ENCODE measurements at regions not wholly inside any gene's neighbourhood (a gene's known extent, or its start where the extent isn't known, plus 50 kb on each side); places are given as distances from the start of the nearest gene placed in this dataset.
"Not testable (repeated sequence)": the region's sequence is repeated elsewhere in the genome, so short reads cannot be mapped to it uniquely, and the experiment has no call there.

DNA sequence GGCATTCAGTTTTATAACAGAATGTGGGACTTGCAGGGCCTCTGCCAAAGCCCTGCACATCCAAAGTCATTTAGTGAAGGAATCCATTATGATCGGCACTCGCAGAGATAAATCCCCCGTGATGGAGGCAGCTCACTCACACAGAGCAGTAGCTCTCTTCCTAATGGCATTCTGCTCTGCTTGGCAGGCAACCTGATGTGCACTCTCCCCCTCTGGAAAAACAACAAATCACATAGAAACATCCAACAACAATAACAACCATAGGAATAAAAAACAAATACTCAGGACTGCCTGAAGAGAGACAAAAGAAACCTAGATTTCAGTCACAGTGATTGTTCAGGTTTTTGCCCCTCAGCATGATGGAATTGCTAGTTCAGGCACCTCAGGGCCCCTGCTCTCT is 59.7 kb downstream of the NAA11 start:
- DNase-seq (ENCODE audit: low spot score): no peak

DNA sequence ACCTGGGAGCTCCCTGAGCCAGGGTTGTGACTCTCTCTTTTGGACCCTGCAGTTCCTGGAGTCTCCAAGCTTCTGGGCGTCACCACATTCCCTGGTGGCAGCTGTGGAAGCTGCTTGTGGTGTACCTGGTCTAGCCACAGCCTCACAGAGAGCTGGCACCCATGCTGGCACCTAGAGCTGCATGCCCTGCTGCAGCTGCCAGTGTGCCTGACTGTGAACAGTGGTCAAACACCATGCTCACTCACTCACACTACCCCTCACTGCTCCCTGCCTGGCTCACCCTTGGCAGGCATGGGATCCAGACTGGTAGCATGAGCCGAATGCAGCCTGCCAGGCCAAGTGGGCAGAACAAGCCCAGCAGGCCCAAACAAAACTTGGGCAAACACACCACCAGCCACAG is 66.6 kb downstream of the NAA11 start:
- no peak for DNase-seq (ENCODE audit: low spot score)

DNA sequence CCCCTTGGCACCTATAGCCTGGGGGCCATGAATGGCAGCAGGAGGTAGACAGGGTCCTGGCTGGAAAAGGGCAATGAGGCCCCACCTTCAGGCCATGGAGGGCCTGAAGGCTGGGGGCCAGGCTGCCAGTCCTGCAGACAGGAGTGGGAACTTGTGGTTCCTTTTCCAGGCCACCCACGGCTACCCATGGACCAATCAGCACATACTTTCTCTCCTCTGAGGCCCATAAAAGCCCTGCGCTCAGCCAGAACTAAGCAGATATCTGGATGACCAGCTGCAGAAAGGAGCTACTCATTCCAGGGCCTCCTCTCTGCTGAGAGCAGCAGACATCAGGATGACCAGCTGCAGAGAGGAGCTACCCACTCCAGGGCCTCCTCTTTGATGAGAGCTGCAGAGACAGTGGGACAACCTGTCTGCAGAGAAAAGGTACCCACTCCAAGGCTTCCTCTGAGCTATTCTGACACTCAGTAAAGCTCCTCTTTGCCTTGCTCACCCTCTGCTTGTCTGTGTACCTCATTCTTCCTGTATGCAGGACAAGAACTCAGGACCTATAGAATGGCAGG is 67.2 kb downstream of the NAA11 start:
- DNase-seq (ENCODE audit: low spot score): no peak

DNA sequence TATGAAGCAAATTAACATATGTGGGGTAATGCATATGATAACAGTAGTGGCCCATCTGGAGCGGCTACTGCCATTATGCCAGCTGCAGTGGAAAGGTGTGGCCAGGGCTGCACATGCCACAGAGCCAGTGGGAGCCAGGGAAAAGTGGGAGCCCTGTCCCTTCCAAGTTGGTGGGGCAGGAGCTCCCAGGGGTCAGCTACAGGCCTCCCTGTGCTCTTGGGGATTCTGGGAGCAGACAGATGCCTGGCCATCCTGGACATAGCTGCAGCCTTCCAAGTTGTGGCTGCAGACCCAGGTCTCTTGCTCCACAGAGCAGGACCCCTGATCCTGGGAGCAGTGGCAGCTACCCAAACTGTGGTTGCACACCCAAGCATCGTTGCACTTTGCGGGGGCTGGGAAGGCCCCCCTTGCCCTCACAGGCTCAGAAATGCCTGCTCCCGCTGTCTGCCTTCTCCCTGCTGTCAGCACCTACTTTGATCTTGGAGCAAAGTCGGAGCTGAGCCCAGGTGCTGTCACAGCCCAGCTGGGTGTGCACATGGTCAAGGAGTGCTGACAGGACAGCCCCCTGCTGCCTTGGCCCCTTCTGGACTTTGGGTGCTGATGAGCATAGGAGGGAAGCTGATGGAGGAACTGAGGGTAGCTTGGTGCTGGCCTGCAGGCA is 67.8 kb downstream of the NAA11 start:
- DNase-seq (ENCODE audit: low spot score): no peak

DNA sequence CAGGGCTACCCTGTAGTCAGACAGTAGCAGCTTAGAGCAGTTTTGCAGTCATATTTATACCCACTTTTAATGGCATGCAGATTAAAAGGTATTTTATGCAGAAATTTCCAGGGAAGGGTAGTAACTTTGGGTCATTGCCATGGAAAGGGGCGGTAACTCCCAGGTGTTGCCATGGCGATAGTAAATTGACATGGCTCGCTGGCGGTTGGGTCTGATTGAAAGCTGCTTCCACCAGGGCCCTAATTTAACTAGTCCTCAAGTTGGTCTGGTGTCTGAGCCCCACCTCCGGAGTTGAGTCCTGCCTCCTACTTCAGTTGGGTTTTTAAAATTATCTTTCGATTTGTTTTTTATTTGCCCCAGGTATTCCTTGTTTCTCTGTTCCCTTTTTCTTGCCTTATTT is 70.1 kb downstream of the NAA11 start:
- no peak for DNase-seq (ENCODE audit: low spot score)

DNA sequence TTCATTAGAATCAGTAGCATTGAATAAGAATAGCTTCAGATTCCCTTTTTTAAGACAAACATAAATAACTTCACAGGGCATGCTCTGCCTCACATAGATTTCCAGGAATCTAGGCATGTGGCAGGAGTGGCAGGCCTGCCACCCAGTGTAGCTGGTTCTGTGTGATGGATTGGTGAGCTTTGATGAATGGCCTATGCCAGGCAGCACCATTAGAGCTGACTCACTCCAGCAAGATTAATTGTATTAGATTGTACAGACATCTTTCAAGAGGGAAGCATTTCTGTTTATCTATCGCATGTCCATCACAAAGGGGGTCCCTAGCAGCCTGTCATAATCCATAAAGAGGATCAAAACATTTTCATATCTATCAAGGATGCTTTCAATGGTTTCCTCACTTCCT is 71.9 kb downstream of the NAA11 start:
- DNase-seq (ENCODE audit: low spot score): no peak

DNA sequence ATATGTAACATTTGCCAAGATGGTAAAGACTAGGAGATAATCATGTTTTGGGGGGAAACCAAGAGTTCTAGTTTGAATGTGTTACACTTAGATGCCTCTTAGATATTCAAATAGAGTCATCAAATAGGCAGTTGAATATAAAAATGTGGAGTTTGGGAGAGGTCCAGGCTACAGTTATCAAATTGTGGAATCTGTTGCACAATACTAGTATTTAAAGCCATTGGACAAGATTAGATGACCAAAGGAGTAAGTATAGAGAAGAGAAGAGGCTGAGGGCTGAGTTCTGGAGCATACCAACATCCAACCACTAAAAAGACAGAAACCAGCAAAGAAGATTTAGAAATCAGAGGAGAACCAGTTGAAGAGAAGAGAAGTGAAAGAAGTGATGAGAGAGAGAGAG is 72.7 kb downstream of the NAA11 start:
- DNase-seq (ENCODE audit: low spot score): no peak

DNA sequence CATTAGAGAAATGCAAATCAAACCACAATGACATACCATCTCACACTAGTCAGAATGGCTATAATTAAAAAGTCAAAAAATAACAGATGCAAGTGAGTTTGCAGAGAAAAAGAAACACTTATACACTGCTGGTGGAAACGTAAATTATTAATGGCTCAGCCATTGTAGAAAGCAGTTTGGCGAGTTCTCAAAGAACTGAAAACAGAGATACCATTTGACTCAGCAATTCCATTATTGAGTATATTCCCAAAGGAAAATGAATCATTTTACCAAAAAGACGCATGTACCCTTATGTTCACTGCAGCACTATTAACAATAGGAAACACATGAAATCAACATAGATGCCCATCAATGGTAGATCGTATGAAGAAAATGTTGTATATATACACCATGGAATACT is 75.0 kb downstream of the NAA11 start:
- DNase-seq (ENCODE audit: low spot score): no peak

DNA sequence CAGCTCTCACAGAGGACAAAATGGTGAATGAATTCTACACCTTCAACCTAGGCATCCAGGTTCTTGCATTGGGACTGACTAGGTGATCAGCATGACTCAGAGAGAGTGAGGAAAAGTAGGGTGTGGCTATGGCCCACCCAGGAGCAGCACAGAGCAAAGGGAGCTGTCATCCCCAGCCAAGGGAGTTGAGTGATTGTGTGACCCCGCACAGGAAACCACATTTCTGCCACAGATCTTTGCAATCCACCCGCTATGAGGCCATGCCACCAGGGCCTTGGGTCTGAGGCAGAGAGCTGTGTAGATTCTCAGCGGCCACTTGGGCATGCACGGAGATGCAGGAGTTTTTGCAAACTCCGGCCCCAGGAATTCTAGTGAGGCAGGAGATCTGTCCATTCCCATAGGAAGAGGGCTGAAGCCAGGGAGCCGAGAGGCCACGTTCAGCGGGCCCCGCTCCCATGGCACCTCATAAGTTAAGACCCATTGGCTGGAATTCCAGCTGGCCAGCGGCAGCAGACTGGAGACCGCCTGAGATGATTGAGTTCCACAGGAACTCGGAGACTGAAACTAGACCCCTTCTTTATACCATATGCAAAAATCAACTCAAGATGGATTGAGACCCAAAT is 75.9 kb downstream of the NAA11 start:
- no peak for DNase-seq (ENCODE audit: low spot score)

DNA sequence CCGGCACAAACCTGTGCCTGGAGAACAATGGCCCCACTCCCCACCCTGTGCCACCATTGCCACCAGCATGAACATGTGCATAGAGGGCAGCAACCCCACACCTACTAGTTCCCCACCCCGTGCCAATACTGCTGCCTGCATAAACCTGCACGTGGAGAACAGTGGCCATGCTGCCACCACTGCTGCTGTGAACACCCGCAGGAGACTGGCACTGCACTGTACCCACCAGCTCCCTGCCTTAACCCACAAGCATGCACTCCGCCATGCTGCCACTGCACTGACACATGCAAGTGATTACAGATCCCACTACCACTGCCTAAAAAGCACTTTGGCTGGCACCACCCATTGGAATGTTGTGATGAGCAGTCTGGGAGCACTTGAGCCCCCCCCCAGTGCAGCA is 77.3 kb downstream of the NAA11 start:
- no peak for DNase-seq (ENCODE audit: low spot score)

DNA sequence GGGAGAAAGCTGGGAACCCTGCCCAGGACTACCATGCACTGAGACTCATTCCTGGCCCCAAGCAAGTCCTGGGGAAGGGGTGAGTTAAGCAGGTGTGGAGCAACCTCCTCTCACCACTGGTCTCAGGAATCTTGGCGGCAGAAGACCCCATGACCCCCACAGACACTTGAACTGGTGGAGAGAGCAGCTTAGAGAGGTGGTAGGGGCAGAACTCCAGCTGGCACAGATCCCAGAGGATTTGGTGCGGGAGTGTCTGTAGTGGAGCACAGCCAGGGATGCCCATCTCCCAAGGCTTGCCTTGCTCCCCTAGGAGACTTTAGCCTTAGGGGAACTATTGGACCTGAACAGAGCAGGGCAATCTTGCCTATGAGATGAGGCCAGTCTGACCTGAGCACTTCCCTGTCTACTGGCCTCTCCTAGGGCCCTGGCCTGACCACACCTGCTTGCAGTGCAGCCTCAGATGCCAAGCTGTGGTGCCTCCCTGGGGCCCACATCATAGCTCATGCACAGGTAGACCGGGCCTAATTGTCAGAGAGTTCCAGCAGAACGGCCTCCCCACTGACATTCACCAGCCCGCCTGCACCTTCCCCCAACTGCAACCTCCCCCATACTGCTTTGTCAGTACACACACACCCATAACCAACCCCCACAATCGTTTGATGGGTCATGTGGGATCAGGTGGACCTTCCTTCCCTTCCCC is 78.0 kb downstream of the NAA11 start:
- no peak for DNase-seq (ENCODE audit: low spot score)

DNA sequence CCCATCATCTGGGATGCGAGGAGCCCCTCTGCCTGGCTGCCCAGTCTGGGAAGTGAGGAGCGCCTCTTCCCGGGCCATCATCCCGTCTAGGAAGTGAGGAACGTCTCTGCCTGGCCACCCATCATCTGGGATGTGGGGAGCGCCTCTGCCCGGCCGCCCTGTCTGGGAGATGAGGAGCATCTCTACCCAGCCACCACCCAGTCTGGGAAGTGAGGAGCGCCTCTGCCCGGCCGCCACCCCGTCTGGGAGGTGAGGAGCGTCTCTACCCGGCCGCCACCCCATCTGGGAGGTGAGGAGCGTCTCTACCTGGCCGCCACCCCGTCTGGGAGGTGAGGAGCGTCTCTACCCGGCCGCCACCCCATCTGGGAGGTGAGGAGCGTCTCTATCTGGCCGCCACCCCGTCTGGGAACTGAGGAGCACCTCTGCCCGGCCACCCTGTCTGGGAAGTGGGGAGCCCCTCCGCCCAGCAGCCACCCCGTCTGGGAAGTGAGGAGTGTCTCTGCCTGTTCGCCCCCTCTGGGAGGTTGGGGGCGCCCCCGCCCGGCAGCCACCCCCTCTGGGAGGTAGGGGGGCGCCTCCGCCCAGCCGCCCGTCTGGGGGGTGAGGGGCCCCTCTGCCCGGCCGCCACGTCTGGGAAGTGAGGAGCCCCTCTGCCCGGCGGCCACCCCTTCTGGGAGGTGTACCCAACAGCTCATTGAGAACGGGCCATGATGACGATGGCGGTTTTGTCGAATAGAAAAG is 80.5 kb downstream of the NAA11 start:
- DNase-seq (ENCODE audit: low spot score): not testable (repeated sequence)

DNA sequence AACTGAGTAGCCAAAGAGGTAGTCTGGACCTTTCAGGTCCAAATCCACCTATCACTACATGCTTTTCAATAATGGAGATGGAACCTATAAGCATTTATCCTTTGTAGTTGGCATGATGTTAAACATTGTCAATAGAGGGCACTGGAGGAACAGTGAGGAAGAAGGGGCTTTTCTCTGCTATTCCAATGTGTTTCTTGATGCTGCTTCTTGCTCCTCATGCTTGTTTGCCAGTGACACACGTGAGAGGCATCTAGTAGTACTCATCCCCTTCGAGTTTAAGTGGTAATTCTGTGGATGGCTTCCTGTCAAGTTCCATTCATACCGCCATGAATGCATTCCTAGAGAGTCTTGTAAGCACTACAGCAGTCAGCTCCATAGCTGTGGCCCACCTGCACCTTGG is 84.0 kb downstream of the NAA11 start:
- DNase-seq (ENCODE audit: low spot score): peak; percentile 62

DNA sequence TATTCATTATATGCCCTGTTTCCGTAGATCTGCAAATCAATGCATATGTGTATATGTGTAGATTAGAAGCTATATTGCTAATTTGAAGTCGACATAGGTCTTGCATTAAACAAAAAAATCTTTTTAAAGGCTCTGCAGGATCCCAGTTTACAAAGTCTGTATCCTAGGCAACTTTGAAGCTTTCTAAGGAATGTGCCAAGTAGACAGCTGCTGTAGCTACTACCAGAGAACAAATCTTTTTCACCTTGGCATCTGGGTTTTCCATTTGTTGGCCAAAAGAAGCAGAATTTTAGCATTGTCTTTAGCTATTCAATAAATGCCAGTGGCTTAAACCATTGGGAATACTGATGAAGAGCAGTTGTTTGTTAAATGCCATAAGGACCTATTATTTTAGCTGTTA is 88.0 kb downstream of the NAA11 start:
- no peak for DNase-seq (ENCODE audit: low spot score)

DNA sequence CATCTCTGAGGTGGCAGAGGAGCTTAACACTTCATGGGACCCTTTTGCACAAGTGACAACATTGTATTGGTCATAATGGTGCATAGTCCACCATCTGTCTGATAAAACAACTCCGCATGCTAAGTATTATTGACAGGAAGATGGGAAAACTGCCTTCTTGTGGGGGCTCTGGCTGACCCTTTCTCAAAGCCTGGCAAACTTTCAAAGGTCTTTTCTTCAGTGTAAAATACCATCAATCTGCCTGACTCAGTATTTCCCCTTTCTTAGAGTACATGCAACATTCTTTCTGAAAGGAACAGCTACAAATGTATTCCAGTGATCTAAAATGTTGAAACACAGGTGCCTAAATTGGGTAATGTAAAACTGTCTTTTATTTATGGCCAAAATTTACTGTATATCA is 89.1 kb downstream of the NAA11 start:
- no peak for DNase-seq (ENCODE audit: low spot score)

DNA sequence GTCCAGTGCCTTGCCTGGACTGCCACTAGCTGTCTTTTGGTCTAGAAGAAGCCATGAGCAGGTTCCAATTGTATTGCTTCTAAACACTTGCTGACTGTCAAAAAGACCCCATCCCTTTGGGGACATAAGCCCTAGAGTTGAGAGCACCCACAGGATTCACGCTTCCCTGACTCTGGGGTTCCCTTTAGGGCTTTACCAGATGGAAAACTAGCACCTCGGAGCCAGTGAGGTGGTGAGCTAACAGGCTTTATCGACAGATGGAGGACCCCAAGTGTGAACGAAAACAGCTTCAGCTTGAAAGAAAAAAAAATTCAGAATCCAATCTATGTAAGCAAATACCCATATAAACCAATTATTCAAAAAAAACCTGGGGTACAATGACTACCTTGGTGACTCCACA is 90.8 kb downstream of the NAA11 start:
- DNase-seq (ENCODE audit: low spot score): no peak

DNA sequence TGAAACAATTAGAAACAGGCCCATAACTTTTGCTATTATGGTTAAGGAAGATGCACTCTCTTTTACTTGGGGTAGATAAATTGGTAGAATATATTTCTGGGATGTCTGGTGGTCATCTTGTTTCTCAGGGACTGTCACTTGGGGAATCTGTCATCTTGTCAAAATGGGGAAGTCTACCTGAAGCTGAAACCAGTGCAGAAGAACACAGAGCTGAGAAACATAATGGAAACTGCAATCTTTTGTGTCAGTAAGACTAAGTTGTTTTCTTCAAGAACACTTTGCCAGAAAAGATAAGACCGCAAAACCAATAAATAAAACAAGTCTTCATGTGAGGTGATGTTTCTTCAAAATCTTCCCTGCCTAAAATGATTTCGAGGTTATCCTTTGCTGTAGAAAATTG is 92.0 kb downstream of the NAA11 start:
- DNase-seq (ENCODE audit: low spot score): no peak

DNA sequence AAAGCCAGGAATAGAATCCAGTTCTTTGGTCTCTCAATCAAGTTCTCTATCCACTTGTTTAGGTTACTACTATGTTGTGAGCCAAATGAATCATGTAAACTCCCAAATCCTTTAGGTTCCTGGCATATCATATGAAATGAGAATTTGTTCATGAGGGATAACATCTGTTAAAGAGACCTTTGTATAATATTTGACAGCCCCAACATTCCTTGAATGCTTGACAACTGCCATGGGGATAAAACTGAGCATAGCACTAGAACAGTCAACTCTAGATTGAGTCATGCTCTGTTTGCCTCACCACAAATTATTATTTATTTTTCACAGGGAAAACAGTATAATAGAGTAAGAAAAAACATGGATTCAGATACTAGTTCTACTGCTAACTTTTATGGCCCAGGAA is 93.3 kb downstream of the NAA11 start:
- no peak for DNase-seq (ENCODE audit: low spot score)

DNA sequence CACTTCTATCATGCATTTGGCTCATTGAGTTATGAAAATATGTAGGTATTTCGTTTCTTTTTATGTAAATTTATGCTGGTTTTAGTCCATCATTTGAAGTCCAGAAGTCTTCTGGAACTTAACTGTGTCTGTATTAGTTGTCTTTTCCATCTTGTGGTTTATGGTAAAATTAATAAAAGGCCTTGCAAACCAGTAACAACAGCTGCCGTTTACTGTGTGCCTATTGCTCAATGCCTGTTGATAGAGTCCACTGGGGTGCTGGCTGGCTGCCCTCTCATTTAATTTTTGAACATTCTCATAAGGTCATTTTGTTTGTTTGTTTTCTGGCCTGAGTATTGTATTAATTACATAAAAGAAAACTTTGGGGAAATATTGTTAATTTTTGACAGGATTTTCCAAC is 98.0 kb downstream of the NAA11 start:
- DNase-seq (ENCODE audit: low spot score): no peak

DNA sequence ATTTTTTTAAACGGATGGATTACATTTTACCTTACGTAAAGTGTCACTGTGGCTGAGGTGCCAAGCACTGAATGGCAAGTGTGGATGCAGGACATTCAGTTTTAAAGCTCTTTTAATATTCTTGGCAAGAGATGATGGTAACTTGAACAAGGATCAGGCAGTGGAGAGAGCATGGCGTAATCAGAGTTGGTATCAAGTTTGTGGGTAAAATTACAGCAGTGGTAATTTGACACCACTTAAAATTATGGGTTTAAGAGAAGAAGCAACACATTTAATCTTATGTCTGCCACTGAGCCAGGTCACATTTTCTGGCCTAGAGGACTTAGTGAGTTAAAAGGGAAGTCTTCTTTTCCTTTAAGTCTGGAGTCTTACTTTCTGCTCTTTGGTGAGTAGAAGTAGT is 100.5 kb downstream of the NAA11 start:
- no peak for DNase-seq (ENCODE audit: low spot score)

DNA sequence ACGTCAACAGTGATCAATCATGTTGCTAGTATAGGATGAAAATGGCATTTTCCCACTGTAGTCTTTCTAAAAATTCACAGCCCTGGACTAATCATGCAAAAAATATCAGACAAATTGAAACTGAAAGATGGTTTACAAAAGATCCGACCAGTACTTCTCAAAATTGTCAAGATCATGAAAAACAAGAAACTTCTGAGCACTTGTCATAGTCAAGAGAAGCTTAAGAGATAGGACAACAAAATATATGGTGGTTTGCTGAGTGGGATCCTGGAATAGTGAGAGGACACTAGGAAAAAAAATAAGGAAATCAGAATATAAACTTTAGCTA is 101.1 kb downstream of the NAA11 start:
- DNase-seq (ENCODE audit: low spot score): no peak

DNA sequence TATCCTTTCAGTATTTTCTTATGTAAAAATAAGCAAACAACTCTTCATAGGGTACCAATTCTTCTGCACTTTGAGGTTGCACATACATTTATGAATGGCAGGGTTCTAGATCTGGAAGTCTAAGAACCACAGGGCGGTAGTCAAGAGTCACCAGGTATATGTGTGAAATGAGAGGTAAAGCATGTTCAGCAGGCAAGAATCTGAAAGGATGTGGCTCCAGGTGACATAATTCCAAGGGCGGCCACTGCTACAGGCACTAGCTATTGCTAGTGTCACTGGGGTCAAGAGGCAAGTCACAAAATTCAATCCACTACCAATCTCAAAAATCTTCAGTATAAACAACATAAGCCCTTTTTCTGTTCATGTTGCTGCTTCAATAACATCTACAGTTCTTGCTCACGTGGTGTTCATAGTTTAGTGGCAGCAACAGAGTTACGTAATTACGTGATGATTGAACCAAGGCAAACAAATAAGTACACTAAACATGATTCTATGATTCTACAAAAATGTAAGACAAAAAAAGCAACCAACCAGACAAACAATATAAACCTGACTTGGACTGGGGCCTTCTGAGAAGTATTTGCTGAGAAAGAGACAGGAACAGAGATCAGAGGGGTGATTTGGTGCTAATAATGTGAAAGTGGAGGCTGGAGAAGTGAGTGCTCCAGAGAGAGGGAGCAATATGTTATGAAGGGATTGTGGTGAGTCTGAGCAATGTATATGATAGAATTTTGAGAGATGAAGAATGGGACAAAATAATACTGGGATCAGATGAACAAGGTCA is 101.7 kb downstream of the NAA11 start:
- DNase-seq (ENCODE audit: low spot score): no peak
